ENCODE measurements at regions not wholly inside any gene's neighbourhood (a gene's known extent, or its start where the extent isn't known, plus 50 kb on each side); places are given as distances from the start of the nearest gene placed in this dataset.

- peak; percentile 29 for DNase-seq (ENCODE audit: low read depth)
- no peak for TF ChIP-seq CTCF (conservative IDR thresholded peaks at IDR 0.05; ENCODE audit: low read length)
- H3K4me3 ChIP-seq (ENCODE audit: low read length): no peak overlapping the region
Observed at GRCh38 chr12:88398031-88398430, 182.2 kb downstream of the KITLG start.

GRCh38 chr12:88399811-88400210 is 180.5 kb downstream of the KITLG start:
- TF ChIP-seq CTCF (conservative IDR thresholded peaks at IDR 0.05; ENCODE audit: low read length): no peak
- DNase-seq (ENCODE audit: low read depth): no peak
- no peak overlapping the region for H3K4me3 ChIP-seq (ENCODE audit: low read length)

- peak; percentile 51 for DNase-seq (ENCODE audit: low read depth)
- no peak overlapping the region for H3K4me3 ChIP-seq (ENCODE audit: low read length)
- no peak for TF ChIP-seq CTCF (conservative IDR thresholded peaks at IDR 0.05; ENCODE audit: low read length)
Observed at GRCh38 chr12:88400302-88400701, 180.0 kb downstream of the KITLG start.

GRCh38 chr12:88401155-88401554 is 179.1 kb downstream of the KITLG start:
- no peak overlapping the region for H3K4me3 ChIP-seq (ENCODE audit: low read length)
- no peak for TF ChIP-seq CTCF (conservative IDR thresholded peaks at IDR 0.05; ENCODE audit: low read length)
- no peak for DNase-seq (ENCODE audit: low read depth)

GRCh38 chr12:88406905-88407304 is 173.4 kb downstream of the KITLG start:
- no peak for TF ChIP-seq CTCF (conservative IDR thresholded peaks at IDR 0.05; ENCODE audit: low read length)
- no peak for DNase-seq (ENCODE audit: low read depth)
- no peak overlapping the region for H3K4me3 ChIP-seq (ENCODE audit: low read length)

GRCh38 chr12:88408823-88409222 is 171.4 kb downstream of the KITLG start:
- no peak for DNase-seq (ENCODE audit: low read depth)
- no peak for TF ChIP-seq CTCF (conservative IDR thresholded peaks at IDR 0.05; ENCODE audit: low read length)
- no peak overlapping the region for H3K4me3 ChIP-seq (ENCODE audit: low read length)

GRCh38 chr12:88409257-88409656 is 171.0 kb downstream of the KITLG start:
- no peak overlapping the region for H3K4me3 ChIP-seq (ENCODE audit: low read length)
- DNase-seq (ENCODE audit: low read depth): no peak
- no peak for TF ChIP-seq CTCF (conservative IDR thresholded peaks at IDR 0.05; ENCODE audit: low read length)
